Nephron progenitor cell (in vitro differentiated cells): ENCODE measurements at regions not wholly inside any gene's neighbourhood (a gene's known extent, or its start where the extent isn't known, plus 50 kb on each side); places are given as distances from the start of the nearest gene placed in this dataset.

Experiments used
- DNase-seq: peaks from one replicate; pipeline ENCODE4 v3.0.0; 2021
- H3K27ac Mint-ChIP-seq: 2 replicates; pipeline ENCODE4 v1.8.0; 2021; ENCODE audit warnings: mild to moderate bottlenecking, moderate library complexity, mixed read lengths
- H3K27me3 Mint-ChIP-seq: 2 replicates; pipeline ENCODE4 v1.8.0; 2021; ENCODE audit warnings: mild to moderate bottlenecking, low read depth, mixed read lengths; ENCODE audit not compliant: poor library complexity
- H3K36me3 Mint-ChIP-seq: 2 replicates; pipeline ENCODE4 v1.8.0; 2021; ENCODE audit warnings: low read depth, mixed read lengths
- H3K4me1 Mint-ChIP-seq: 2 replicates; pipeline ENCODE4 v1.8.0; 2021; ENCODE audit warnings: mixed read lengths
- H3K4me3 Mint-ChIP-seq: 2 replicates; pipeline ENCODE4 v1.8.0; 2021; ENCODE audit warnings: mild to moderate bottlenecking, moderate library complexity, mixed read lengths
- H3K9me3 Mint-ChIP-seq: 2 replicates; pipeline ENCODE4 v1.8.0; 2021; ENCODE audit warnings: mild to moderate bottlenecking, moderate library complexity, mixed read lengths
- CTCF ChIP-seq: fragments of 200-600 bp; sonication (generic); IDR thresholded peaks from 2 replicates; pipeline ENCODE4 v1.5.0; 2021; ENCODE audit warnings: antibody characterized with exemption

- Mint-ChIP-seq H3K9me3 (peaks cover 4% of the 10 kb centered on the region), H3K4me1 (peaks cover 7% of the 10 kb centered on the region), H3K36me3 (no peaks in the 10 kb centered on the region), H3K27me3 (no peaks in the 10 kb centered on the region), H3K4me3 (no peak overlapping the region), H3K27ac (no peak overlapping the region)
- no peak for DNase-seq
- no peak for TF ChIP-seq CTCF
Observed at GRCh38 chr13:34431827-34432581, 510.1 kb upstream of the NBEA start.

- Mint-ChIP-seq H3K27ac (no peak overlapping the region), H3K4me3 (no peak overlapping the region), H3K27me3 (no peaks in the 10 kb centered on the region)
Observed at GRCh38 chr13:34435338-34435737, 506.7 kb upstream of the NBEA start.

GRCh38 chr13:34437873-34438272 lies 504.2 kb upstream of the NBEA start:
- H3K27me3 Mint-ChIP-seq = no peaks in the 10 kb centered on the region
- H3K4me3 Mint-ChIP-seq = no peak overlapping the region
- no peaks in the 10 kb centered on the region for H3K4me1 Mint-ChIP-seq
- DNase-seq = no peak
- TF ChIP-seq CTCF = no peak
- H3K36me3 Mint-ChIP-seq = no peaks in the 10 kb centered on the region
- no peak overlapping the region for H3K27ac Mint-ChIP-seq
- no peaks in the 10 kb centered on the region for H3K9me3 Mint-ChIP-seq

More at GRCh38 chr13:34435338-34435737, 506.7 kb upstream of the NBEA start:
- no peak for DNase-seq
- no peak for TF ChIP-seq CTCF
- H3K4me1 Mint-ChIP-seq = peaks cover 7% of the 10 kb centered on the region
- H3K9me3 Mint-ChIP-seq = peaks cover 4% of the 10 kb centered on the region
- H3K36me3 Mint-ChIP-seq = no peaks in the 10 kb centered on the region

- peaks cover 6% of the 10 kb centered on the region for H3K9me3 Mint-ChIP-seq
- no peaks in the 10 kb centered on the region for H3K27me3 Mint-ChIP-seq
- no peaks in the 10 kb centered on the region for H3K4me1 Mint-ChIP-seq
- no peak overlapping the region for H3K4me3 Mint-ChIP-seq
- no peak for DNase-seq
- no peak for TF ChIP-seq CTCF
- no peak overlapping the region for H3K27ac Mint-ChIP-seq
- no peaks in the 10 kb centered on the region for H3K36me3 Mint-ChIP-seq
Observed at GRCh38 chr13:34452831-34453230, 489.2 kb upstream of the NBEA start.

- no peaks in the 10 kb centered on the region for H3K36me3 Mint-ChIP-seq
- no peaks in the 10 kb centered on the region for H3K4me1 Mint-ChIP-seq
- H3K27me3 Mint-ChIP-seq = no peaks in the 10 kb centered on the region
- H3K4me3 Mint-ChIP-seq = no peak overlapping the region
- DNase-seq = no peak
- no peak overlapping the region for H3K27ac Mint-ChIP-seq
- TF ChIP-seq CTCF = no peak
- peaks cover 6% of the 10 kb centered on the region for H3K9me3 Mint-ChIP-seq
Observed at GRCh38 chr13:34458756-34459715, 483.0 kb upstream of the NBEA start.
